ENCODE measurements at regions not wholly inside any gene's neighbourhood (a gene's known extent, or its start where the extent isn't known, plus 50 kb on each side); places are given as distances from the start of the nearest gene placed in this dataset.
"Not testable (repeated sequence)": the region's sequence is repeated elsewhere in the genome, so short reads cannot be mapped to it uniquely, and the experiment has no call there.

- Histone ChIP-seq H3K4me3 (no peak overlapping the region), H3K9me3 (no peaks in the 10 kb centered on the region), H3K27me3 (peaks cover 0 to 14% of the 10 kb centered on the region in 2 donors), H3K27ac (no peak overlapping the region), H3K36me3 (no peaks in the 10 kb centered on the region), H3K4me1 (no peaks in the 10 kb centered on the region)
- intact Hi-C loops (cut with DNase I; ENCODE audit: low total_unique reads), result loop anchor here (5.0 kb wide), 1 partner anchor 308 kb away; no protein-coding TSS in a partner anchor
- TF ChIP-seq POLR2AphosphoS5 (IDR thresholded peaks at IDR 0.05) (no peak), CTCF (IDR thresholded peaks at IDR 0.05) (no peak), POLR2A (IDR thresholded peaks at IDR 0.05) (no peak)
- no peak for DNase-seq (ENCODE audit: low spot score in 2 of 2)
Measured at GRCh38 chrX:93264261-93265002, 408.9 kb downstream of the NAP1L3 start.

GRCh38 chrX:93259029-93259428 is 414.3 kb downstream of the NAP1L3 start:
- H3K9me3 ChIP-seq, result no peaks in the 10 kb centered on the region

GRCh38 chrX:93242897-93243296 is 430.5 kb downstream of the NAP1L3 start:
- no peak overlapping the region for H3K4me3 ChIP-seq
- no peaks in the 10 kb centered on the region for H3K27me3 ChIP-seq
- peaks cover 0 to 15% of the 10 kb centered on the region in 2 donors for H3K9me3 ChIP-seq
- H3K27ac ChIP-seq, result no peak overlapping the region
- intact Hi-C loops (cut with DNase I; ENCODE audit: low total_unique reads), result no loop called here
- no peaks in the 10 kb centered on the region for H3K36me3 ChIP-seq
- no peak for TF ChIP-seq CTCF (IDR thresholded peaks at IDR 0.05)
- no peak for TF ChIP-seq POLR2AphosphoS5 (IDR thresholded peaks at IDR 0.05)
- TF ChIP-seq POLR2A (IDR thresholded peaks at IDR 0.05), result no peak
- H3K4me1 ChIP-seq, result no peaks in the 10 kb centered on the region
- DNase-seq (ENCODE audit: low spot score in 2 of 2), result no peak

More at GRCh38 chrX:93259029-93259428, 414.3 kb downstream of the NAP1L3 start:
- TF ChIP-seq POLR2A (IDR thresholded peaks at IDR 0.05) (no peak), CTCF (IDR thresholded peaks at IDR 0.05) (no peak), POLR2AphosphoS5 (IDR thresholded peaks at IDR 0.05) (no peak)
- Histone ChIP-seq H3K4me1 (no peaks in the 10 kb centered on the region), H3K27me3 (peaks cover 0 to 22% of the 10 kb centered on the region in 2 donors), H3K36me3 (no peaks in the 10 kb centered on the region), H3K27ac (no peak overlapping the region), H3K4me3 (no peak overlapping the region)
- intact Hi-C loops (cut with DNase I; ENCODE audit: low total_unique reads), result no loop called here
- DNase-seq (ENCODE audit: low spot score in 2 of 2), result no peak

GRCh38 chrX:93235494-93236256 is 437.7 kb downstream of the NAP1L3 start:
- H3K4me3 ChIP-seq; DNase-seq (ENCODE audit: low spot score in 2 of 2); H3K4me1 ChIP-seq; intact Hi-C loops (cut with DNase I; ENCODE audit: low total_unique reads); H3K27ac ChIP-seq; H3K36me3 ChIP-seq: not testable (repeated sequence)
- peaks cover 0 to 15% of the 10 kb centered on the region in 2 donors for H3K27me3 ChIP-seq
- H3K9me3 ChIP-seq, result peaks cover 0 to 15% of the 10 kb centered on the region in 2 donors

- Histone ChIP-seq H3K4me1 (no peaks in the 10 kb centered on the region), H3K4me3 (no peak overlapping the region), H3K9me3 (no peaks in the 10 kb centered on the region), H3K27me3 (peaks cover 0 to 9% of the 10 kb centered on the region in 2 donors), H3K36me3 (no peaks in the 10 kb centered on the region), H3K27ac (no peak overlapping the region)
- intact Hi-C loops (cut with DNase I; ENCODE audit: low total_unique reads), result no loop called here
- TF ChIP-seq POLR2AphosphoS5 (IDR thresholded peaks at IDR 0.05) (no peak), POLR2A (IDR thresholded peaks at IDR 0.05) (no peak), CTCF (IDR thresholded peaks at IDR 0.05) (no peak)
- no peak for DNase-seq (ENCODE audit: low spot score in 2 of 2)
Measured at GRCh38 chrX:93229036-93229435, 444.3 kb downstream of the NAP1L3 start.

Measured in breast epithelium (tissue), 4 donors.